Ecto neural progenitor cell (in vitro differentiated cells): ENCODE measurements at regions not wholly inside any gene's neighbourhood (a gene's known extent, or its start where the extent isn't known, plus 50 kb on each side); places are given as distances from the start of the nearest gene placed in this dataset.
"Not testable (repeated sequence)": the region's sequence is repeated elsewhere in the genome, so short reads cannot be mapped to it uniquely, and the experiment has no call there.

ENCODE experiments used
- DNase-seq: peaks from one replicate; pipeline ENCODE4 v3.0.0-alpha.2; 2018; ENCODE audit warnings: low spot score

GRCh38 chr7:9505516-9505915 is 1072.1 kb downstream of the NXPH1 start:
- DNase-seq, result no peak

- DNase-seq, result no peak
These were observed 1073.9 kb downstream of the NXPH1 start for GRCh38 chr7:9507290-9507689.

- DNase-seq, result no peak
These were observed 1083.3 kb downstream of the NXPH1 start for GRCh38 chr7:9516662-9517061.

- DNase-seq, result no peak
These were observed 1090.2 kb downstream of the NXPH1 start for GRCh38 chr7:9523579-9523978.

GRCh38 chr7:9552431-9552830 is 1119.0 kb downstream of the NXPH1 start:
- not testable (repeated sequence) for DNase-seq

GRCh38 chr7:9557853-9558252 is 1124.4 kb downstream of the NXPH1 start:
- DNase-seq, result no peak

GRCh38 chr7:9575716-9576115 is 1142.3 kb downstream of the NXPH1 start:
- no peak for DNase-seq

- DNase-seq, result no peak
These were observed 1149.4 kb downstream of the NXPH1 start for GRCh38 chr7:9582824-9583223.

GRCh38 chr7:9598411-9598810 is 1165.0 kb downstream of the NXPH1 start:
- DNase-seq, result no peak

GRCh38 chr7:9600974-9601373 is 1167.6 kb downstream of the NXPH1 start:
- DNase-seq, result no peak

GRCh38 chr7:9603291-9603690 is 1169.9 kb downstream of the NXPH1 start:
- DNase-seq, result no peak

GRCh38 chr7:9608560-9608959 is 1175.2 kb downstream of the NXPH1 start:
- no peak for DNase-seq

- DNase-seq, result not testable (repeated sequence)
These were observed 1187.5 kb downstream of the NXPH1 start for GRCh38 chr7:9620899-9621298.

GRCh38 chr7:9621306-9621902 is 1188.0 kb downstream of the NXPH1 start:
- DNase-seq, result peak; percentile 52

- no peak for DNase-seq
These were observed 1188.5 kb downstream of the NXPH1 start for GRCh38 chr7:9621927-9622326.

- DNase-seq, result no peak
These were observed 1192.5 kb downstream of the NXPH1 start for GRCh38 chr7:9625953-9626352.

- no peak for DNase-seq
These were observed 1212.3 kb downstream of the NXPH1 start for GRCh38 chr7:9645756-9646155.

GRCh38 chr7:9657257-9657656 is 1223.8 kb downstream of the NXPH1 start:
- no peak for DNase-seq

GRCh38 chr7:9671979-9672917 is 1238.8 kb downstream of the NXPH1 start:
- DNase-seq, result no peak

GRCh38 chr7:9680713-9681112 is 1247.3 kb downstream of the NXPH1 start:
- DNase-seq, result no peak

GRCh38 chr7:9681284-9681683 is 1247.9 kb downstream of the NXPH1 start:
- DNase-seq, result no peak

GRCh38 chr7:9691286-9691685 is 1257.9 kb downstream of the NXPH1 start:
- DNase-seq, result peak; percentile 54

- DNase-seq, result no peak
These were observed 1265.0 kb downstream of the NXPH1 start for GRCh38 chr7:9698375-9698774.

GRCh38 chr7:9709216-9709615 is 1264.5 kb upstream of the PHF14 start:
- DNase-seq, result no peak
